ENCODE measurements at regions not wholly inside any gene's neighbourhood (a gene's known extent, or its start where the extent isn't known, plus 50 kb on each side); places are given as distances from the start of the nearest gene placed in this dataset.

- no peaks in the 10 kb centered on the region for H3K27me3 ChIP-seq
- no peaks in the 10 kb centered on the region for H3K9me3 ChIP-seq
- no peak overlapping the region for H3K27ac ChIP-seq
- TF ChIP-seq POLR2A (IDR thresholded peaks at IDR 0.05) (no peak), CTCF (IDR thresholded peaks at IDR 0.05) (no peak), POLR2AphosphoS5 (IDR thresholded peaks at IDR 0.05) (no peak), EP300 (IDR thresholded peaks at IDR 0.05) (no peak)
- no peak overlapping the region for H3K4me3 ChIP-seq
- H3K4me1 ChIP-seq: no peaks in the 10 kb centered on the region
- ATAC-seq: no peak
- H3K36me3 ChIP-seq: no peaks in the 10 kb centered on the region
- 86 to 88% methylated on average over 2 of the region's 2 CpGs for WGBS, 2 donors (ENCODE audit: low coverage in 1 of 2)
Measured at GRCh38 chr3:174423936-174424335, 435.2 kb upstream of the NAALADL2 start.

GRCh38 chr3:174424656-174425055 is 434.5 kb upstream of the NAALADL2 start:
- H3K9me3 ChIP-seq: no peaks in the 10 kb centered on the region
- no peak for TF ChIP-seq POLR2AphosphoS5 (IDR thresholded peaks at IDR 0.05)
- no peak for TF ChIP-seq CTCF (IDR thresholded peaks at IDR 0.05)
- no peak for TF ChIP-seq POLR2A (IDR thresholded peaks at IDR 0.05)
- TF ChIP-seq EP300 (IDR thresholded peaks at IDR 0.05): no peak
- H3K4me1 ChIP-seq: no peaks in the 10 kb centered on the region
- H3K27me3 ChIP-seq: no peaks in the 10 kb centered on the region
- ATAC-seq: no peak
- H3K36me3 ChIP-seq: no peaks in the 10 kb centered on the region
- no peak overlapping the region for H3K4me3 ChIP-seq
- 80 to 100% methylated on average over 1 of the region's 1 CpG for WGBS, 2 donors (ENCODE audit: low coverage in 1 of 2)
- no peak overlapping the region for H3K27ac ChIP-seq

- no peak for TF ChIP-seq POLR2AphosphoS5 (IDR thresholded peaks at IDR 0.05)
- TF ChIP-seq CTCF (IDR thresholded peaks at IDR 0.05): no peak
- no peak for TF ChIP-seq EP300 (IDR thresholded peaks at IDR 0.05)
- no peak for TF ChIP-seq POLR2A (IDR thresholded peaks at IDR 0.05)
- H3K9me3 ChIP-seq: no peaks in the 10 kb centered on the region
- WGBS, 2 donors (ENCODE audit: low coverage in 1 of 2): 92 to 95% methylated on average over 3 of the region's 3 CpGs
Measured at GRCh38 chr3:174425422-174425821, 433.7 kb upstream of the NAALADL2 start.

GRCh38 chr3:174430986-174431385 is 428.1 kb upstream of the NAALADL2 start:
- H3K4me1 ChIP-seq: no peaks in the 10 kb centered on the region
- no peaks in the 10 kb centered on the region for H3K36me3 ChIP-seq
- no peak for ATAC-seq
- WGBS, 2 donors (ENCODE audit: low coverage in 1 of 2): 57 to 60% methylated on average over 1 of the region's 2 CpGs
- H3K27me3 ChIP-seq: no peaks in the 10 kb centered on the region
- no peak overlapping the region for H3K4me3 ChIP-seq
- TF ChIP-seq CTCF (IDR thresholded peaks at IDR 0.05) (no peak), POLR2AphosphoS5 (IDR thresholded peaks at IDR 0.05) (no peak), POLR2A (IDR thresholded peaks at IDR 0.05) (no peak), EP300 (IDR thresholded peaks at IDR 0.05) (no peak)
- H3K27ac ChIP-seq: no peak overlapping the region
- H3K9me3 ChIP-seq: no peaks in the 10 kb centered on the region

More at GRCh38 chr3:174425422-174425821, 433.7 kb upstream of the NAALADL2 start:
- H3K4me3 ChIP-seq: no peak overlapping the region
- no peak for ATAC-seq
- no peaks in the 10 kb centered on the region for H3K4me1 ChIP-seq
- no peaks in the 10 kb centered on the region for H3K36me3 ChIP-seq
- H3K27me3 ChIP-seq: no peaks in the 10 kb centered on the region
- H3K27ac ChIP-seq: no peak overlapping the region

GRCh38 chr3:174431717-174432116 is 427.4 kb upstream of the NAALADL2 start:
- TF ChIP-seq POLR2A (IDR thresholded peaks at IDR 0.05) (no peak), POLR2AphosphoS5 (IDR thresholded peaks at IDR 0.05) (no peak), CTCF (IDR thresholded peaks at IDR 0.05) (no peak), EP300 (IDR thresholded peaks at IDR 0.05) (no peak)
- ATAC-seq: no peak
- no peak overlapping the region for H3K27ac ChIP-seq
- no peaks in the 10 kb centered on the region for H3K36me3 ChIP-seq
- H3K27me3 ChIP-seq: no peaks in the 10 kb centered on the region
- no peak overlapping the region for H3K4me3 ChIP-seq
- H3K9me3 ChIP-seq: no peaks in the 10 kb centered on the region
- WGBS, 2 donors (ENCODE audit: low coverage in 1 of 2): 81 to 83% methylated on average over 2 of the region's 2 CpGs
- no peaks in the 10 kb centered on the region for H3K4me1 ChIP-seq

All from gastroesophageal sphincter (tissue), 4 donors.